Right atrium auricular region (tissue), 2 donors: ENCODE measurements at regions not wholly inside any gene's neighbourhood (a gene's known extent, or its start where the extent isn't known, plus 50 kb on each side); places are given as distances from the start of the nearest gene placed in this dataset.

Experiments used
- DNase-seq: peaks from one replicate; pipeline ENCODE4 v3.0.0-alpha.2; 2019; ENCODE audit warnings: low spot score
- H3K27ac ChIP-seq, 2 donors: fragments of 200-600 bp; sonication (generic); 1 replicate in 1 of 2; 2 replicates in 1 of 2; pipeline ENCODE4 v1.5.1; 2016 to 2019
- H3K27me3 ChIP-seq, 2 donors: fragments of 200-600 bp; sonication (generic); one replicate each; pipeline versions ENCODE4 v1.5.1 to v1.6.0; 2017 to 2019
- H3K36me3 ChIP-seq: fragments of 200-600 bp; sonication (generic); one replicate; pipeline ENCODE4 v1.5.1; 2016
- H3K4me1 ChIP-seq, 2 donors: fragments of 200-600 bp; sonication (generic); one replicate each; pipeline versions ENCODE4 v1.5.1 to v1.6.0; 2017 to 2019
- H3K4me3 ChIP-seq, 2 donors: fragments of 200-600 bp; sonication (generic); 1 replicate in 1 of 2; 2 replicates in 1 of 2; pipeline ENCODE4 v1.5.1; 2017 to 2019; ENCODE audit warnings: mild to moderate bottlenecking in 1 of 2, moderate library complexity in 1 of 2
- H3K9me3 ChIP-seq, 2 donors: fragments of 200-600 bp; sonication (generic); one replicate each; pipeline ENCODE4 v1.5.1; 2019
- TF ChIP-seq, protein P1 (sequence below), 2 donors: fragments of 200-600 bp; sonication (generic); IDR thresholded peaks; one replicate each; pipeline ENCODE4 v1.5.1; 2019; ENCODE audit warnings: antibody characterized with exemption in 2 of 2

DNA sequence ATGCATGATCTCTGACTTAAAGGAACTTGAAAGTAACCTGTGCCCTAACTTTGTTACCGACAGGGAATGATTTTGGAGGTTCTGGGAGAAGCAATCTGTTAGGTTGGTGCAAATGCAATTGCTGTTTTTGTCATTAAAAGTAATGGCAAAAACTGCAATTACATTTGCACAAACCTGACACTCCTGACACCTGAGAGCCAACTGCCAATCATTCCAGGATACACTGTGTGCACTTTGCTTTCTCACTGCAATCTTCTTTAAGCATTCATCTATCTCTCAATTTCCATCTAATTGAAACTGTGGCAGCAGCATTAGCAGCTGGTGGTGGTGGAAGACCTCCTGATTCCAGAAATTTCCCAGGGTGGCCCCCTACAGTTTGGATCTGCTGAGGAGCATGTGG lies 87.6 kb upstream of the CYP1B1 start:
- no peaks in the 10 kb centered on the region for H3K27me3 ChIP-seq
- TF ChIP-seq, protein P1, sequence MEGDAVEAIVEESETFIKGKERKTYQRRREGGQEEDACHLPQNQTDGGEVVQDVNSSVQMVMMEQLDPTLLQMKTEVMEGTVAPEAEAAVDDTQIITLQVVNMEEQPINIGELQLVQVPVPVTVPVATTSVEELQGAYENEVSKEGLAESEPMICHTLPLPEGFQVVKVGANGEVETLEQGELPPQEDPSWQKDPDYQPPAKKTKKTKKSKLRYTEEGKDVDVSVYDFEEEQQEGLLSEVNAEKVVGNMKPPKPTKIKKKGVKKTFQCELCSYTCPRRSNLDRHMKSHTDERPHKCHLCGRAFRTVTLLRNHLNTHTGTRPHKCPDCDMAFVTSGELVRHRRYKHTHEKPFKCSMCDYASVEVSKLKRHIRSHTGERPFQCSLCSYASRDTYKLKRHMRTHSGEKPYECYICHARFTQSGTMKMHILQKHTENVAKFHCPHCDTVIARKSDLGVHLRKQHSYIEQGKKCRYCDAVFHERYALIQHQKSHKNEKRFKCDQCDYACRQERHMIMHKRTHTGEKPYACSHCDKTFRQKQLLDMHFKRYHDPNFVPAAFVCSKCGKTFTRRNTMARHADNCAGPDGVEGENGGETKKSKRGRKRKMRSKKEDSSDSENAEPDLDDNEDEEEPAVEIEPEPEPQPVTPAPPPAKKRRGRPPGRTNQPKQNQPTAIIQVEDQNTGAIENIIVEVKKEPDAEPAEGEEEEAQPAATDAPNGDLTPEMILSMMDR (IDR thresholded peaks at IDR 0.05): no peak
- no peaks in the 10 kb centered on the region for H3K36me3 ChIP-seq
- no peak overlapping the region for H3K4me3 ChIP-seq
- H3K4me1 ChIP-seq: peaks cover 0 to 4% of the 10 kb centered on the region in 2 donors
- no peaks in the 10 kb centered on the region for H3K9me3 ChIP-seq
- no peak overlapping the region for H3K27ac ChIP-seq
- DNase-seq: no peak

DNA sequence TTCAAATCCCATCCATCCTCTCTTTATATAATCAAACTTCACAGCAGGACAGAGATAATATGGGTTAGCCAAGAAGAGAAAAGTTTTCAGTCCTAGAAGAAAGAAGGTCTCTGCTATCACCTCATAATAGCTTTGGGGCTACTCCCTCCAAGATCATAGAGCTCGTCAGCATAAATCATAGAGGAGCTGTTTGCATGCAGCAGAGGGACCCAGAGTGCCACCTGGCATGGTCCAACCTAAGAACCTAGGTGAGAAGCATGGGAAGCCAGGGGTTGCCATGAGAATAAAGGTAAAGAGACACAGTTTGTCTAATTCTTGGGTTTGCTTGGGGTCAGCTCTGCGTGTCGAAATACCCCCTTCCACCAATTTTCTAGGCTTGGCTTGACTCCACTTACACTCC lies 87.1 kb upstream of the CYP1B1 start:
- H3K27ac ChIP-seq: no peak overlapping the region
- no peak overlapping the region for H3K4me3 ChIP-seq
- no peaks in the 10 kb centered on the region for H3K27me3 ChIP-seq
- no peaks in the 10 kb centered on the region for H3K9me3 ChIP-seq
- no peaks in the 10 kb centered on the region for H3K36me3 ChIP-seq
- H3K4me1 ChIP-seq: peaks cover 0 to 4% of the 10 kb centered on the region in 2 donors
- TF ChIP-seq, protein P1 (IDR thresholded peaks at IDR 0.05): no peak
- no peak for DNase-seq

DNA sequence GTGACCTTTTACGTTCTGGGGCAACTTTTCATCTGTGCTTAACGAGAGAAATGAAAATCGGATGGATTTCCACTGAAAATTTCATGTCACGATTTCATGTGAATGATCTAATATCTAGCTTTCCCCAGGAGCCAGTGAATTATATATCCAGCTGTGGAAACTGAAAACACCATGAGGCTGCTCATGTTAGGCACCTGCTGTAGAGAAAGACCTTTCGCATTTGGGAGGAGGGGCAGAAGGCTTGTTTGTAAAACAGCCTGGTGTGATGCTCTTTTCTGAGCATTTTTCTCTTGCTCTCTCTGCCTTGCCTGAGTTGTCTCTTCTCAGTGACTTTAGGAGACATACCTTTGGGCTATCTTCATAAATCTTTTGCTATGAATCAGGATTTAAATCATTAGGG lies 84.6 kb upstream of the CYP1B1 start:
- Histone ChIP-seq H3K4me1 (peaks cover 0 to 4% of the 10 kb centered on the region in 2 donors), H3K27me3 (no peaks in the 10 kb centered on the region), H3K9me3 (no peaks in the 10 kb centered on the region), H3K4me3 (no peak overlapping the region), H3K27ac (peak overlapping the region; percentile 63 to 68), H3K36me3 (no peaks in the 10 kb centered on the region)
- TF ChIP-seq, protein P1 (IDR thresholded peaks at IDR 0.05): no peak
- no peak for DNase-seq

DNA sequence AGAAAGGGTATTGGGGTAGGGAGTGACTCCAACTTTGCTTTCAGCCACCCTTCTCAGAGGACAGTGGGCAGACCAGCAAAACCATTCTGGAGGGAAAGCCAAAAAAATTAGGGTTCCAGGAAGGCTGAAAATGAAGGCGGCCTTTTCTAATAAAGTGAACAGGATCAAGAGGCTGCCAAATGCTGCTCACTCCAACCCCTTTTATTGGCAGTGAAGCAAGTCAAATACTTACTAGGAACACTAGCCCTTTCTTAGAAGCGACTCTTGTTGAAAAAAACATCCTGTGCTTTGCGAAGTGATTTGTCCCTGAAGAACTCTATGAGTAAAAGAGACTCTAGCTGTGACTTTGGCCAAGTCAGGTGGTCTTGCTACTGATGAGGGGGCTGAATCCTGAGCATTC lies 83.6 kb upstream of the CYP1B1 start:
- H3K9me3 ChIP-seq: no peaks in the 10 kb centered on the region
- H3K27me3 ChIP-seq: no peaks in the 10 kb centered on the region
- H3K27ac ChIP-seq: peak overlapping the region; percentile 63 to 68
- peaks cover 0 to 6% of the 10 kb centered on the region in 2 donors for H3K4me1 ChIP-seq
- DNase-seq: no peak
- no peaks in the 10 kb centered on the region for H3K36me3 ChIP-seq
- H3K4me3 ChIP-seq: no peak overlapping the region
- TF ChIP-seq, protein P1 (IDR thresholded peaks at IDR 0.05): no peak

DNA sequence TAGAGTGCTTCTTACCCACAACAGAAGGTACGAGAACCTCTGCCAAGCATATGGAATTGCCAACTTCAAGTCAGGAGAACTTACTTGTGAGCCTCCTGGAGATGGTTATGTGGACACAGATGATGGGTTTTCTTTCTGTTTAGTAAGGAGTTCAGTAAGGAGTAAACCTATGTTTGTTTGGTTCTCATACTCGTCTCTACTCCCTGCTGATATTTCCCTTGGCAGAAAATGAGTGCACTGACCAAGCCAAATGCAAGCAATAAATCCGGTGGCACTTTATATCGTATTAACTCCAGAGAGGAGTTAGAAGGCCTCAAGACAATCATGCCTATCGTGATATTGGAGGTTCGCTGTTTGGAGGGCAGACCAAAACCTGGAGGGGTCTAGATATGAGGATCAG lies 83.2 kb upstream of the CYP1B1 start:
- H3K36me3 ChIP-seq: no peaks in the 10 kb centered on the region
- TF ChIP-seq, protein P1 (IDR thresholded peaks at IDR 0.05): no peak
- H3K4me3 ChIP-seq: no peak overlapping the region
- no peaks in the 10 kb centered on the region for H3K9me3 ChIP-seq
- H3K27me3 ChIP-seq: no peaks in the 10 kb centered on the region
- H3K27ac ChIP-seq: peak overlapping the region; percentile 63 to 68
- H3K4me1 ChIP-seq: peaks cover 0 to 9% of the 10 kb centered on the region in 2 donors
- DNase-seq: no peak

DNA sequence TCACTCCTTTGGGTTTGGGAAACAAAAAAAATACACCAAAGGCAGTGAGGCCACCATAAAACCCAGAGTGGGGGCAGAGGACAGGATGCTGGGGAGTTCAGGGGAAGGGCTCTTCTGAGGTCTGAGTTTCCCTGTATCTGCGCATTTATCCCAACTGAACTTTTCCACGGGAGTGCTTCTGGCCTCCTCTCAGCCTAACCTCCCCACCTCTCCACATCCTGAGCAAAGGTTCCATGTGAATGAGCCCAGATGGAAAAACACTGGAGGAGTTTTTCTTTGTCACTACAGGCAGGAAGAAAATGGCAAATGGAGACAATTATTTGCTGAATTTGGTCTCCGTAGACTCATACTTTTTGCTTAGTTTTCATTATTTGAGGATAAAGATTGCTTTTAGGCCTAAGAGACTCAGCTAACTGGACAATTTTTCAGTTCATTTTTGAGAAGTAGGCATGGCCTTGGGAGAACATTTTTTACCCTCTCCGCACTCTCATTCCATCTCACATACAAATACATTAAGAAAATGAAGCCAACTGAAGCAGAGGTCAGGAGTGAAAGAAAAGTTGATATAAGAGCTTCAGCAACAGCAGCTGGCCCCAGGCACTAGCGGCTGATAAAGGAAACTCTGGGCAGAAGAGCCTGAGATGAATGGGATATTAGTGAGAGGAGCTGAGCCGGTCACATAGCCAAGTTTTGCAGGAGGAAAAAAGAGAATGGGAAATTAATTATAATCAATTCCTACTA lies 82.6 kb upstream of the CYP1B1 start:
- no peaks in the 10 kb centered on the region for H3K36me3 ChIP-seq
- H3K27ac ChIP-seq: peak overlapping the region; percentile 63 to 68
- H3K9me3 ChIP-seq: no peaks in the 10 kb centered on the region
- DNase-seq: no peak
- TF ChIP-seq, protein P1 (IDR thresholded peaks at IDR 0.05): no peak
- H3K4me1 ChIP-seq: peaks cover 0 to 9% of the 10 kb centered on the region in 2 donors
- H3K27me3 ChIP-seq: no peaks in the 10 kb centered on the region
- H3K4me3 ChIP-seq: no peak overlapping the region
